Esophagus squamous epithelium (tissue), 4 donors: ENCODE measurements at regions not wholly inside any gene's neighbourhood (a gene's known extent, or its start where the extent isn't known, plus 50 kb on each side); places are given as distances from the start of the nearest gene placed in this dataset.

Experiments
- POLR2A ChIP-seq, 4 donors: fragments of 450-650 bp; IDR thresholded peaks; one replicate each; pipeline ENCODE4 v1.6.1; 2017; ENCODE audit warnings: antibody characterized with exemption in 4 of 4, mild to moderate bottlenecking in 4 of 4, moderate library complexity in 3 of 4
- TF ChIP-seq, protein P1 (sequence below), 6 experiments: fragments of 450-650 bp in 4 of 6; fragments of 200-600 bp in 2 of 6; sonication (generic) in 2 of 6; IDR thresholded peaks; one replicate each; pipeline ENCODE4 v1.5.1; 2016 to 2019; ENCODE audit warnings: antibody characterized with exemption in 6 of 6, mild to moderate bottlenecking in 4 of 6, moderate library complexity in 4 of 6

GRCh38 chr20:21628800-21629199 lies 76.7 kb upstream of the PAX1 start:
- TF ChIP-seq, protein P1, sequence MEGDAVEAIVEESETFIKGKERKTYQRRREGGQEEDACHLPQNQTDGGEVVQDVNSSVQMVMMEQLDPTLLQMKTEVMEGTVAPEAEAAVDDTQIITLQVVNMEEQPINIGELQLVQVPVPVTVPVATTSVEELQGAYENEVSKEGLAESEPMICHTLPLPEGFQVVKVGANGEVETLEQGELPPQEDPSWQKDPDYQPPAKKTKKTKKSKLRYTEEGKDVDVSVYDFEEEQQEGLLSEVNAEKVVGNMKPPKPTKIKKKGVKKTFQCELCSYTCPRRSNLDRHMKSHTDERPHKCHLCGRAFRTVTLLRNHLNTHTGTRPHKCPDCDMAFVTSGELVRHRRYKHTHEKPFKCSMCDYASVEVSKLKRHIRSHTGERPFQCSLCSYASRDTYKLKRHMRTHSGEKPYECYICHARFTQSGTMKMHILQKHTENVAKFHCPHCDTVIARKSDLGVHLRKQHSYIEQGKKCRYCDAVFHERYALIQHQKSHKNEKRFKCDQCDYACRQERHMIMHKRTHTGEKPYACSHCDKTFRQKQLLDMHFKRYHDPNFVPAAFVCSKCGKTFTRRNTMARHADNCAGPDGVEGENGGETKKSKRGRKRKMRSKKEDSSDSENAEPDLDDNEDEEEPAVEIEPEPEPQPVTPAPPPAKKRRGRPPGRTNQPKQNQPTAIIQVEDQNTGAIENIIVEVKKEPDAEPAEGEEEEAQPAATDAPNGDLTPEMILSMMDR (IDR thresholded peaks at IDR 0.05): no peak
- TF ChIP-seq POLR2A (IDR thresholded peaks at IDR 0.05): no peak
